Neural progenitor cell (in vitro differentiated cells): ENCODE measurements at regions not wholly inside any gene's neighbourhood (a gene's known extent, or its start where the extent isn't known, plus 50 kb on each side); places are given as distances from the start of the nearest gene placed in this dataset.

ENCODE experiments used
- CTCF ChIP-seq: fragments of 200-600 bp; sonication (generic); IDR thresholded peaks from 2 replicates; pipeline ENCODE4 v1.5.1; 2017; ENCODE audit warnings: antibody characterized with exemption, mild to moderate bottlenecking
- EZH2 ChIP-seq: fragments of 200-600 bp; sonication (generic); IDR thresholded peaks from 2 replicates; pipeline ENCODE4 v1.6.1; 2017; ENCODE audit warnings: antibody characterized with exemption, mild to moderate bottlenecking, moderate library complexity

GRCh38 chr4:19807505-19807904 is 444.2 kb upstream of the SLIT2 start:
- TF ChIP-seq EZH2 (no peak), CTCF (no peak)
